SH-SY5Y (cell line): ENCODE measurements at regions not wholly inside any gene's neighbourhood (a gene's known extent, or its start where the extent isn't known, plus 50 kb on each side); places are given as distances from the start of the nearest gene placed in this dataset.

Source experiments
- GATA2 ChIP-seq: IDR thresholded peaks from 2 replicates; pipeline ENCODE4 v1.6.1; 2011; ENCODE audit warnings: mild to moderate bottlenecking, low read depth, low read length
- GATA3 ChIP-seq: IDR thresholded peaks from 2 replicates; pipeline ENCODE4 v1.6.1; 2011; ENCODE audit warnings: low read depth, mild to moderate bottlenecking, low read length, moderate library complexity

GRCh38 chr6:67237277-67237676 is 1397.8 kb upstream of the ADGRB3 start:
- TF ChIP-seq GATA2 (no peak), GATA3 (no peak)
